ENCODE measurements at regions not wholly inside any gene's neighbourhood (a gene's known extent, or its start where the extent isn't known, plus 50 kb on each side); places are given as distances from the start of the nearest gene placed in this dataset.

GRCh38 chr21:24861471-24861870, 745.8 kb downstream of the MRPL39 start:
- TF ChIP-seq CTCF (IDR thresholded peaks at IDR 0.05) (no peak), POLR2A (IDR thresholded peaks at IDR 0.05) (no peak)

All from body of pancreas (tissue), 4 donors.